Fibroblast of lung (primary cell): ENCODE measurements at regions not wholly inside any gene's neighbourhood (a gene's known extent, or its start where the extent isn't known, plus 50 kb on each side); places are given as distances from the start of the nearest gene placed in this dataset.

Experiments
- DNase-seq, 2 donors: peaks; one replicate each; pipeline versions ENCODE4 v3.0.0 to v3.0.0-alpha.2; 2010; ENCODE audit warnings: low read depth in 2 of 2
- H2AFZ ChIP-seq: 2 replicates; pipeline ENCODE4 v1.5.1; 2012; ENCODE audit warnings: low read length, control low read depth, inconsistent platforms
- H3K27ac ChIP-seq: 2 replicates; pipeline ENCODE4 v1.5.1; 2011; ENCODE audit warnings: low read length, control low read depth; ENCODE audit not compliant: insufficient read depth
- H3K27me3 ChIP-seq: 2 replicates; pipeline ENCODE4 v1.5.1; 2011; ENCODE audit warnings: mild to moderate bottlenecking, low read length; ENCODE audit not compliant: control insufficient read depth, insufficient read depth
- H3K36me3 ChIP-seq: 2 replicates; pipeline ENCODE4 v1.5.1; 2011; ENCODE audit warnings: low read length; ENCODE audit not compliant: control insufficient read depth, insufficient read depth
- H3K4me1 ChIP-seq: 2 replicates; pipeline ENCODE4 v1.5.1; 2011; ENCODE audit warnings: low read length; ENCODE audit not compliant: control insufficient read depth, insufficient read depth; ENCODE audit errors: extremely low read depth
- H3K4me2 ChIP-seq: 2 replicates; pipeline ENCODE4 v1.5.1; 2011; ENCODE audit warnings: low read length, control low read depth; ENCODE audit not compliant: insufficient read depth; ENCODE audit errors: extremely low read depth
- H3K4me3 ChIP-seq, 4 experiments: fragments of 200-600 bp in 1 of 4; sonication (generic) in 1 of 4; replicated peaks in 1 of 4; 2 replicates each; pipeline ENCODE4 v1.5.1; 2011 to 2016; ENCODE audit warnings: low read length in 4 of 4, low read depth in 3 of 4, mild to moderate bottlenecking in 3 of 4, control low read depth in 2 of 4, inconsistent platforms in 1 of 4, mixed read lengths in 1 of 4; ENCODE audit not compliant: insufficient read depth in 1 of 4; ENCODE audit errors: control extremely low read depth in 1 of 4
- H3K79me2 ChIP-seq: 2 replicates; pipeline ENCODE4 v1.5.1; 2012; ENCODE audit warnings: mild to moderate bottlenecking, low read length, inconsistent platforms; ENCODE audit not compliant: control insufficient read depth, insufficient read depth
- H3K9ac ChIP-seq: 2 replicates; pipeline ENCODE4 v1.5.1; 2011; ENCODE audit warnings: mild to moderate bottlenecking, low read length, control low read depth; ENCODE audit not compliant: insufficient read depth
- H3K9me3 ChIP-seq: 2 replicates; pipeline ENCODE4 v1.5.1; 2012; ENCODE audit warnings: low read depth, low read length; ENCODE audit not compliant: control insufficient read depth, insufficient read depth
- H4K20me1 ChIP-seq: 2 replicates; pipeline ENCODE4 v1.5.1; 2011; ENCODE audit warnings: low read length; ENCODE audit not compliant: control insufficient read depth, insufficient read depth; ENCODE audit errors: extremely low read depth
- CTCF ChIP-seq, 2 donors: IDR thresholded peaks in 1 of 2; conservative IDR thresholded peaks in 1 of 2; 1 replicate in 1 of 2; 2 replicates in 1 of 2; pipeline ENCODE4 v1.5.1; 2011 to 2012; ENCODE audit warnings: low read length in 2 of 2, control low read depth in 1 of 2, inconsistent platforms in 1 of 2, low read depth in 1 of 2, mild to moderate bottlenecking in 1 of 2
- EZH2 ChIP-seq: IDR thresholded peaks from 2 replicates; pipeline ENCODE4 v1.5.1; 2012; ENCODE audit warnings: low read length, control low read depth, mild to moderate bottlenecking; ENCODE audit errors: missing control alignments

GRCh38 chr5:4252385-4252784, 656.8 kb downstream of the IRX1 start:
- Histone ChIP-seq H3K9me3 (no peaks in the 10 kb centered on the region), H3K4me3 (no peak overlapping the region), H2AFZ (no peak overlapping the region), H3K36me3 (no peaks in the 10 kb centered on the region), H3K79me2 (no peaks in the 10 kb centered on the region), H3K4me2 (no peak overlapping the region), H4K20me1 (no peaks in the 10 kb centered on the region), H3K27ac (no peak overlapping the region), H3K27me3 (no peaks in the 10 kb centered on the region), H3K4me1 (no peaks in the 10 kb centered on the region), H3K9ac (no peak overlapping the region)
- no peak for DNase-seq
- TF ChIP-seq EZH2 (no peak), CTCF (conservative IDR thresholded peaks at IDR 0.05 in 1 of 2, IDR thresholded peaks at IDR 0.05 in 1 of 2; ENCODE audit: low read depth in 1 of 2, low read length in 2 of 2) (no peak)

- Histone ChIP-seq H3K9ac (no peak overlapping the region), H2AFZ (no peak overlapping the region), H3K4me2 (no peak overlapping the region), H4K20me1 (no peaks in the 10 kb centered on the region), H3K79me2 (no peaks in the 10 kb centered on the region), H3K4me3 (no peak overlapping the region), H3K9me3 (no peaks in the 10 kb centered on the region), H3K36me3 (no peaks in the 10 kb centered on the region), H3K27me3 (no peaks in the 10 kb centered on the region), H3K4me1 (no peaks in the 10 kb centered on the region), H3K27ac (no peak overlapping the region)
- TF ChIP-seq EZH2 = no peak
- TF ChIP-seq CTCF (conservative IDR thresholded peaks at IDR 0.05 in 1 of 2, IDR thresholded peaks at IDR 0.05 in 1 of 2; ENCODE audit: low read depth in 1 of 2, low read length in 2 of 2) = no peak
- no peak for DNase-seq
These were observed 659.1 kb downstream of the IRX1 start for GRCh38 chr5:4254736-4255135.

- no peak for TF ChIP-seq EZH2
- H3K4me2 ChIP-seq = no peak overlapping the region
- H3K4me3 ChIP-seq = no peak overlapping the region
These were observed 659.8 kb downstream of the IRX1 start for GRCh38 chr5:4255441-4255840.

More at GRCh38 chr5:4255441-4255840, 659.8 kb downstream of the IRX1 start:
- H3K9me3 ChIP-seq = no peaks in the 10 kb centered on the region
- no peak overlapping the region for H3K27ac ChIP-seq
- no peaks in the 10 kb centered on the region for H3K79me2 ChIP-seq
- no peaks in the 10 kb centered on the region for H3K27me3 ChIP-seq
- H2AFZ ChIP-seq = no peak overlapping the region
- no peak overlapping the region for H3K9ac ChIP-seq
- H3K4me1 ChIP-seq = no peaks in the 10 kb centered on the region
- no peak for DNase-seq
- no peaks in the 10 kb centered on the region for H4K20me1 ChIP-seq
- no peaks in the 10 kb centered on the region for H3K36me3 ChIP-seq
